Loucy (cell line): ENCODE measurements at regions not wholly inside any gene's neighbourhood (a gene's known extent, or its start where the extent isn't known, plus 50 kb on each side); places are given as distances from the start of the nearest gene placed in this dataset.

Experiments used
- CTCF ChIP-seq: fragments of 200-600 bp; sonication (generic); conservative IDR thresholded peaks from 2 replicates; pipeline ENCODE4 v1.5.1; 2014; ENCODE audit warnings: mild to moderate bottlenecking, antibody characterized with exemption, low read length
- EZH2phosphoT487 ChIP-seq: fragments of 200-600 bp; IDR thresholded peaks from 2 replicates; pipeline ENCODE4 v1.6.1; 2018; ENCODE audit warnings: antibody characterized with exemption, mild to moderate bottlenecking, moderate library complexity, borderline replicate concordance

- TF ChIP-seq CTCF = no peak
- no peak for TF ChIP-seq EZH2phosphoT487
Measured at GRCh38 chr14:44286201-44286600, 220.9 kb downstream of the FSCB start.
